ENCODE measurements at regions not wholly inside any gene's neighbourhood (a gene's known extent, or its start where the extent isn't known, plus 50 kb on each side); places are given as distances from the start of the nearest gene placed in this dataset.

DNA sequence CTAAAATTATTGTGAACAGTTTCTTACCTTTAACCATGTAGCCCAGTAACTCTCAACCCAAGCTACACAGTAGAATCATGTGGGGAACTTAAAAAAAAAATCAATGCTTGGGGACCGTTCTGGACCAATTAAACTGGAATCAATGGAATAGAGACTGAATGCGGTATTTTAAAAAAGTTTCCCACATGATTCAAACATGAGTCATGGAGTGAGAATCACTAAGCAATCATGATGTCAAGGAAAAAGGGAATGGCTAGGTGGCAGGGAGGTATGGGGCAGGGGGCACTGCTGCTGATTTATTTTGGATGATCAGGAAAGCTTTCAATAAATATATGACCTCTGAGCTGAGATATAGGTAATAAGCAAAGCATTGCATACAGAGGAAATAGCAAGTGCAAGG lies 250.5 kb upstream of the RORA start:
- TF ChIP-seq EZH2 (IDR thresholded peaks at IDR 0.05; ENCODE audit: borderline replicate concordance, insufficient read depth, low read length, poor library complexity, severe bottlenecking) (no peak), RAD21 (conservative IDR thresholded peaks at IDR 0.05) (no peak), POLR2AphosphoS5 (IDR thresholded peaks at IDR 0.05) (no peak), SMC3 (conservative IDR thresholded peaks at IDR 0.05; ENCODE audit: poor library complexity) (no peak), EP300 (conservative IDR thresholded peaks at IDR 0.05; ENCODE audit: poor library complexity, severe bottlenecking) (no peak), TAF1 (IDR thresholded peaks at IDR 0.05; ENCODE audit: low read depth) (no peak), MXI1 (conservative IDR thresholded peaks at IDR 0.05; ENCODE audit: poor library complexity, severe bottlenecking) (no peak)
- TF ChIP-seq, protein P1, sequence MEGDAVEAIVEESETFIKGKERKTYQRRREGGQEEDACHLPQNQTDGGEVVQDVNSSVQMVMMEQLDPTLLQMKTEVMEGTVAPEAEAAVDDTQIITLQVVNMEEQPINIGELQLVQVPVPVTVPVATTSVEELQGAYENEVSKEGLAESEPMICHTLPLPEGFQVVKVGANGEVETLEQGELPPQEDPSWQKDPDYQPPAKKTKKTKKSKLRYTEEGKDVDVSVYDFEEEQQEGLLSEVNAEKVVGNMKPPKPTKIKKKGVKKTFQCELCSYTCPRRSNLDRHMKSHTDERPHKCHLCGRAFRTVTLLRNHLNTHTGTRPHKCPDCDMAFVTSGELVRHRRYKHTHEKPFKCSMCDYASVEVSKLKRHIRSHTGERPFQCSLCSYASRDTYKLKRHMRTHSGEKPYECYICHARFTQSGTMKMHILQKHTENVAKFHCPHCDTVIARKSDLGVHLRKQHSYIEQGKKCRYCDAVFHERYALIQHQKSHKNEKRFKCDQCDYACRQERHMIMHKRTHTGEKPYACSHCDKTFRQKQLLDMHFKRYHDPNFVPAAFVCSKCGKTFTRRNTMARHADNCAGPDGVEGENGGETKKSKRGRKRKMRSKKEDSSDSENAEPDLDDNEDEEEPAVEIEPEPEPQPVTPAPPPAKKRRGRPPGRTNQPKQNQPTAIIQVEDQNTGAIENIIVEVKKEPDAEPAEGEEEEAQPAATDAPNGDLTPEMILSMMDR (IDR thresholded peaks at IDR 0.05; ENCODE audit: poor library complexity, severe bottlenecking), result no peak
- TF ChIP-seq, protein P2, sequence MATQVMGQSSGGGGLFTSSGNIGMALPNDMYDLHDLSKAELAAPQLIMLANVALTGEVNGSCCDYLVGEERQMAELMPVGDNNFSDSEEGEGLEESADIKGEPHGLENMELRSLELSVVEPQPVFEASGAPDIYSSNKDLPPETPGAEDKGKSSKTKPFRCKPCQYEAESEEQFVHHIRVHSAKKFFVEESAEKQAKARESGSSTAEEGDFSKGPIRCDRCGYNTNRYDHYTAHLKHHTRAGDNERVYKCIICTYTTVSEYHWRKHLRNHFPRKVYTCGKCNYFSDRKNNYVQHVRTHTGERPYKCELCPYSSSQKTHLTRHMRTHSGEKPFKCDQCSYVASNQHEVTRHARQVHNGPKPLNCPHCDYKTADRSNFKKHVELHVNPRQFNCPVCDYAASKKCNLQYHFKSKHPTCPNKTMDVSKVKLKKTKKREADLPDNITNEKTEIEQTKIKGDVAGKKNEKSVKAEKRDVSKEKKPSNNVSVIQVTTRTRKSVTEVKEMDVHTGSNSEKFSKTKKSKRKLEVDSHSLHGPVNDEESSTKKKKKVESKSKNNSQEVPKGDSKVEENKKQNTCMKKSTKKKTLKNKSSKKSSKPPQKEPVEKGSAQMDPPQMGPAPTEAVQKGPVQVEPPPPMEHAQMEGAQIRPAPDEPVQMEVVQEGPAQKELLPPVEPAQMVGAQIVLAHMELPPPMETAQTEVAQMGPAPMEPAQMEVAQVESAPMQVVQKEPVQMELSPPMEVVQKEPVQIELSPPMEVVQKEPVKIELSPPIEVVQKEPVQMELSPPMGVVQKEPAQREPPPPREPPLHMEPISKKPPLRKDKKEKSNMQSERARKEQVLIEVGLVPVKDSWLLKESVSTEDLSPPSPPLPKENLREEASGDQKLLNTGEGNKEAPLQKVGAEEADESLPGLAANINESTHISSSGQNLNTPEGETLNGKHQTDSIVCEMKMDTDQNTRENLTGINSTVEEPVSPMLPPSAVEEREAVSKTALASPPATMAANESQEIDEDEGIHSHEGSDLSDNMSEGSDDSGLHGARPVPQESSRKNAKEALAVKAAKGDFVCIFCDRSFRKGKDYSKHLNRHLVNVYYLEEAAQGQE (IDR thresholded peaks at IDR 0.05; ENCODE audit: borderline replicate concordance), result no peak

Measured in neural cell (in vitro differentiated cells).